ENCODE measurements at regions not wholly inside any gene's neighbourhood (a gene's known extent, or its start where the extent isn't known, plus 50 kb on each side); places are given as distances from the start of the nearest gene placed in this dataset.

DNA sequence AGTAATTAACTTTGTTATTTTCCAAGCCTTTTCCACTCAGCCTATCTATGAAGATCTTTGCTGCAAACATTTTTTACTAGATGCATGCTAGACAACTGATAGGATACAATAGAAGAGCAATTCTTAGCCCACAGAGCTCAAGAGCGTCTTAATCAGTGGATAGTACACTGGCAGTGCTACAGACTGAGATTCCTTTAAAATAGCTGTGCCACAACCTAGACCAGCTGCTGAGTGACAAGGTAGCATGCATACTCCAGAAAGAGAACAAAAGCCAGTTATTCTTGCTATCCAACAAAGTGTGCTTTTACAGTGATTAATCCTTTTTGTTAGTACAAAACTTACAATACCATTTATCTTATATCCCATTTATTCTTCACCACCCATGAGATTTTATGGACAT lies 507.9 kb upstream of the SYT4 start:
- no peak for TF ChIP-seq EZH2 (IDR thresholded peaks at IDR 0.05; ENCODE audit: low read length)
- TF ChIP-seq, protein P1, sequence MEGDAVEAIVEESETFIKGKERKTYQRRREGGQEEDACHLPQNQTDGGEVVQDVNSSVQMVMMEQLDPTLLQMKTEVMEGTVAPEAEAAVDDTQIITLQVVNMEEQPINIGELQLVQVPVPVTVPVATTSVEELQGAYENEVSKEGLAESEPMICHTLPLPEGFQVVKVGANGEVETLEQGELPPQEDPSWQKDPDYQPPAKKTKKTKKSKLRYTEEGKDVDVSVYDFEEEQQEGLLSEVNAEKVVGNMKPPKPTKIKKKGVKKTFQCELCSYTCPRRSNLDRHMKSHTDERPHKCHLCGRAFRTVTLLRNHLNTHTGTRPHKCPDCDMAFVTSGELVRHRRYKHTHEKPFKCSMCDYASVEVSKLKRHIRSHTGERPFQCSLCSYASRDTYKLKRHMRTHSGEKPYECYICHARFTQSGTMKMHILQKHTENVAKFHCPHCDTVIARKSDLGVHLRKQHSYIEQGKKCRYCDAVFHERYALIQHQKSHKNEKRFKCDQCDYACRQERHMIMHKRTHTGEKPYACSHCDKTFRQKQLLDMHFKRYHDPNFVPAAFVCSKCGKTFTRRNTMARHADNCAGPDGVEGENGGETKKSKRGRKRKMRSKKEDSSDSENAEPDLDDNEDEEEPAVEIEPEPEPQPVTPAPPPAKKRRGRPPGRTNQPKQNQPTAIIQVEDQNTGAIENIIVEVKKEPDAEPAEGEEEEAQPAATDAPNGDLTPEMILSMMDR (optimal IDR thresholded peaks at IDR 0.05 in 1 of 3, IDR thresholded peaks at IDR 0.05 in 1 of 3, conservative IDR thresholded peaks at IDR 0.05 in 1 of 3; ENCODE audit: extremely low read depth in 1 of 3, insufficient read depth in 2 of 3, low read length in 3 of 3): no peak

Measured in keratinocyte (primary cell).